HUES6 (cell line): ENCODE measurements at regions not wholly inside any gene's neighbourhood (a gene's known extent, or its start where the extent isn't known, plus 50 kb on each side); places are given as distances from the start of the nearest gene placed in this dataset.

ENCODE experiments used
- H3K27ac ChIP-seq: 2 replicates; pipeline ENCODE4 v1.7.0; 2013; ENCODE audit warnings: low read depth, mild to moderate bottlenecking, low read length, inconsistent platforms
- H3K27me3 ChIP-seq: 2 replicates; pipeline ENCODE4 v1.6.1; 2013; ENCODE audit warnings: low read length; ENCODE audit not compliant: control insufficient read depth, insufficient read depth
- H3K36me3 ChIP-seq: 2 replicates; pipeline ENCODE4 v1.6.1; 2013; ENCODE audit warnings: low read length; ENCODE audit not compliant: control insufficient read depth, insufficient read depth
- H3K4me1 ChIP-seq: 2 replicates; pipeline ENCODE4 v1.6.1; 2013; ENCODE audit warnings: low read length; ENCODE audit not compliant: control insufficient read depth, insufficient read depth
- H3K4me3 ChIP-seq: 2 replicates; pipeline ENCODE4 v1.5.1; 2013; ENCODE audit warnings: low read depth, low read length
- H3K9ac ChIP-seq: one replicate; pipeline ENCODE4 v1.6.1; 2013; ENCODE audit warnings: mild to moderate bottlenecking, low read length
- H3K9me3 ChIP-seq: 2 replicates; pipeline ENCODE4 v1.6.1; 2013; ENCODE audit warnings: low read depth, low read length; ENCODE audit not compliant: control insufficient read depth, insufficient read depth

- 0 out of 2 replicates have a peak, but pooled peaks cover 3% of the 10 kb centered on the region for H3K9me3 ChIP-seq
Measured at GRCh38 chr6:169069356-169069755, 184.3 kb downstream of the THBS2 start.

GRCh38 chr6:169064194-169064593 is 189.5 kb downstream of the THBS2 start:
- Histone ChIP-seq H3K9me3 (0 out of 2 replicates have a peak, but pooled peaks cover 11% of the 10 kb centered on the region), H3K36me3 (no peaks in the 10 kb centered on the region), H3K9ac (no peak overlapping the region), H3K27me3 (no peaks in the 10 kb centered on the region), H3K4me1 (no peaks in the 10 kb centered on the region), H3K4me3 (no peak overlapping the region), H3K27ac (no peak overlapping the region)

More at GRCh38 chr6:169069356-169069755, 184.3 kb downstream of the THBS2 start:
- no peak overlapping the region for H3K4me3 ChIP-seq
- H3K9ac ChIP-seq, result no peak overlapping the region
- no peak overlapping the region for H3K27ac ChIP-seq
- H3K36me3 ChIP-seq, result no peaks in the 10 kb centered on the region
- no peaks in the 10 kb centered on the region for H3K27me3 ChIP-seq
- H3K4me1 ChIP-seq, result no peaks in the 10 kb centered on the region

GRCh38 chr6:169062272-169062671 is 191.4 kb downstream of the THBS2 start:
- Histone ChIP-seq H3K4me1 (no peaks in the 10 kb centered on the region), H3K36me3 (no peaks in the 10 kb centered on the region)

GRCh38 chr6:169058634-169059033 is 195.0 kb downstream of the THBS2 start:
- Histone ChIP-seq H3K36me3 (no peaks in the 10 kb centered on the region), H3K4me1 (no peaks in the 10 kb centered on the region), H3K9ac (no peak overlapping the region), H3K27ac (no peak overlapping the region), H3K9me3 (peaks cover 18% of the 10 kb centered on the region), H3K4me3 (no peak overlapping the region), H3K27me3 (no peaks in the 10 kb centered on the region)

More at GRCh38 chr6:169062272-169062671, 191.4 kb downstream of the THBS2 start:
- Histone ChIP-seq H3K27me3 (no peaks in the 10 kb centered on the region), H3K4me3 (no peak overlapping the region), H3K9ac (no peak overlapping the region), H3K27ac (no peak overlapping the region), H3K9me3 (peaks cover 14% of the 10 kb centered on the region; the same call in 1 of the 2 replicates)

GRCh38 chr6:169052462-169052861 is 201.2 kb downstream of the THBS2 start:
- H3K27me3 ChIP-seq, result no peaks in the 10 kb centered on the region
- no peak overlapping the region for H3K9ac ChIP-seq
- no peaks in the 10 kb centered on the region for H3K36me3 ChIP-seq
- no peak overlapping the region for H3K27ac ChIP-seq
- H3K4me3 ChIP-seq, result no peak overlapping the region
- no peaks in the 10 kb centered on the region for H3K4me1 ChIP-seq
- H3K9me3 ChIP-seq, result peaks cover 5% of the 10 kb centered on the region; the same call in 1 of the 2 replicates

- no peak overlapping the region for H3K9ac ChIP-seq
- peaks cover 5% of the 10 kb centered on the region; the same call in 1 of the 2 replicates for H3K9me3 ChIP-seq
Measured at GRCh38 chr6:169051371-169051770, 202.3 kb downstream of the THBS2 start.

GRCh38 chr6:169048865-169049205 is 204.8 kb downstream of the THBS2 start:
- Histone ChIP-seq H3K27ac (no peak overlapping the region), H3K4me3 (no peak overlapping the region), H3K9ac (no peak overlapping the region), H3K4me1 (no peaks in the 10 kb centered on the region), H3K9me3 (no peaks in the 10 kb centered on the region), H3K36me3 (no peaks in the 10 kb centered on the region), H3K27me3 (no peaks in the 10 kb centered on the region)

More at GRCh38 chr6:169051371-169051770, 202.3 kb downstream of the THBS2 start:
- Histone ChIP-seq H3K4me3 (no peak overlapping the region), H3K27me3 (no peaks in the 10 kb centered on the region), H3K36me3 (no peaks in the 10 kb centered on the region), H3K27ac (no peak overlapping the region), H3K4me1 (no peaks in the 10 kb centered on the region)

GRCh38 chr6:169048185-169048864 is 205.3 kb downstream of the THBS2 start:
- Histone ChIP-seq H3K4me3 (no peak overlapping the region), H3K27ac (no peak overlapping the region), H3K36me3 (no peaks in the 10 kb centered on the region), H3K4me1 (no peaks in the 10 kb centered on the region), H3K9me3 (no peaks in the 10 kb centered on the region), H3K9ac (no peak overlapping the region), H3K27me3 (no peaks in the 10 kb centered on the region)

GRCh38 chr6:169047345-169047744 is 206.3 kb downstream of the THBS2 start:
- Histone ChIP-seq H3K9ac (no peak overlapping the region), H3K27me3 (no peaks in the 10 kb centered on the region), H3K4me3 (no peak overlapping the region), H3K36me3 (no peaks in the 10 kb centered on the region), H3K27ac (no peak overlapping the region), H3K4me1 (no peaks in the 10 kb centered on the region), H3K9me3 (no peaks in the 10 kb centered on the region)

GRCh38 chr6:169046483-169047192 is 207.0 kb downstream of the THBS2 start:
- no peaks in the 10 kb centered on the region for H3K27me3 ChIP-seq
- no peak overlapping the region for H3K9ac ChIP-seq
- H3K27ac ChIP-seq, result no peak overlapping the region
- no peaks in the 10 kb centered on the region for H3K4me1 ChIP-seq
- H3K4me3 ChIP-seq, result no peak overlapping the region
- H3K36me3 ChIP-seq, result no peaks in the 10 kb centered on the region
- no peaks in the 10 kb centered on the region for H3K9me3 ChIP-seq

- no peaks in the 10 kb centered on the region for H3K27me3 ChIP-seq
- no peak overlapping the region for H3K9ac ChIP-seq
- H3K4me3 ChIP-seq, result no peak overlapping the region
- H3K36me3 ChIP-seq, result no peaks in the 10 kb centered on the region
- H3K9me3 ChIP-seq, result no peaks in the 10 kb centered on the region
- no peak overlapping the region for H3K27ac ChIP-seq
- H3K4me1 ChIP-seq, result no peaks in the 10 kb centered on the region
Measured at GRCh38 chr6:169046021-169046420, 207.6 kb downstream of the THBS2 start.
